ENCODE measurements at regions not wholly inside any gene's neighbourhood (a gene's known extent, or its start where the extent isn't known, plus 50 kb on each side); places are given as distances from the start of the nearest gene placed in this dataset.
A peak's percentile ranks its signal among the peaks of the same experiment; 100 is the strongest.

- no peak overlapping the region for H3K4me3 ChIP-seq (ENCODE audit: low read depth, low read length)
- H3K9me3 ChIP-seq (ENCODE audit: control insufficient read depth, insufficient read depth, low read depth, low read length) = no peaks in the 10 kb centered on the region
- TF ChIP-seq SCRT2 (tag by site-specific recombination; IDR thresholded peaks at IDR 0.05) (no peak), ZNF747 (tag by site-specific recombination; IDR thresholded peaks at IDR 0.05) (no peak), ZNF521 (tag by site-specific recombination; IDR thresholded peaks at IDR 0.05) (no peak), ZNF16 (tag by site-specific recombination; IDR thresholded peaks at IDR 0.05; ENCODE audit: low read depth) (no peak), ZNF23 (tag by site-specific recombination; IDR thresholded peaks at IDR 0.05; ENCODE audit: borderline replicate concordance) (no peak), PRDM10 (tag by site-specific recombination; IDR thresholded peaks at IDR 0.05) (0 out of 2 replicates have a peak, but pooled peaks have one; percentile 11), ZNF2 (tag by site-specific recombination; IDR thresholded peaks at IDR 0.05) (no peak)
- H3K27ac ChIP-seq (ENCODE audit: extremely low read depth, low read depth, low read length) = no peak overlapping the region
- ChIA-PET POLR2A (no interaction called here), CTCF (no interaction called here)
- H3K36me3 ChIP-seq (ENCODE audit: control insufficient read depth in 2 of 2, insufficient read depth in 1 of 2, low read length in 2 of 2) = no peaks in the 10 kb centered on the region
- no peaks in the 10 kb centered on the region for H3K4me1 ChIP-seq (ENCODE audit: control insufficient read depth, insufficient read depth, low read length)
These were observed 51.2 kb upstream of the THRB start for GRCh38 chr3:24545887-24546286.

- H3K36me3 ChIP-seq (ENCODE audit: control insufficient read depth in 2 of 2, insufficient read depth in 1 of 2, low read length in 2 of 2) = no peaks in the 10 kb centered on the region
- no peak overlapping the region for H3K4me3 ChIP-seq (ENCODE audit: low read depth, low read length)
- no peaks in the 10 kb centered on the region for H3K9me3 ChIP-seq (ENCODE audit: control insufficient read depth, insufficient read depth, low read depth, low read length)
- no peaks in the 10 kb centered on the region for H3K4me1 ChIP-seq (ENCODE audit: control insufficient read depth, insufficient read depth, low read length)
- H3K27ac ChIP-seq (ENCODE audit: extremely low read depth, low read depth, low read length) = no peak overlapping the region
- ChIA-PET CTCF (no interaction called here), POLR2A (no interaction called here)
- TF ChIP-seq REST (tag by site-specific recombination; IDR thresholded peaks at IDR 0.05) (no peak), ZNF530 (tag by site-specific recombination; IDR thresholded peaks at IDR 0.05; ENCODE audit: low read depth) (no peak), WT1 (tag by site-specific recombination; IDR thresholded peaks at IDR 0.05) (no peak), ZNF274 (IDR thresholded peaks at IDR 0.05; ENCODE audit: low read length) (no peak), ZNF274 (tag by site-specific recombination; IDR thresholded peaks at IDR 0.05; ENCODE audit: borderline replicate concordance) (no peak), ZBTB20 (tag by site-specific recombination; IDR thresholded peaks at IDR 0.05) (0 out of 2 replicates have a peak, but pooled peaks have one; percentile 6), ZNF658 (tag by site-specific recombination; IDR thresholded peaks at IDR 0.05) (no peak), ZNF302 (tag by site-specific recombination; IDR thresholded peaks at IDR 0.05; ENCODE audit: low read depth) (no peak), KLF17 (tag by site-specific recombination; IDR thresholded peaks at IDR 0.05) (no peak), ZNF223 (tag by site-specific recombination; IDR thresholded peaks at IDR 0.05) (no peak), SCRT1 (tag by site-specific recombination; IDR thresholded peaks at IDR 0.05; ENCODE audit: borderline replicate concordance) (no peak), MYNN (tag by site-specific recombination; IDR thresholded peaks at IDR 0.05; ENCODE audit: borderline replicate concordance) (no peak), ZNF350 (tag by site-specific recombination; IDR thresholded peaks at IDR 0.05) (no peak), ZNF549 (tag by site-specific recombination; IDR thresholded peaks at IDR 0.05) (no peak), ZNF654 (tag by site-specific recombination; IDR thresholded peaks at IDR 0.05; ENCODE audit: low read depth) (no peak), ZNF140 (tag by site-specific recombination; IDR thresholded peaks at IDR 0.05) (no peak), ZBTB49 (tag by site-specific recombination; IDR thresholded peaks at IDR 0.05; ENCODE audit: low read depth) (no peak), ZFP37 (tag by site-specific recombination; IDR thresholded peaks at IDR 0.05) (no peak), ZBTB17 (tag by site-specific recombination; IDR thresholded peaks at IDR 0.05) (0 out of 2 replicates have a peak, but pooled peaks have one; percentile 18)
These were observed 53.6 kb upstream of the THRB start for GRCh38 chr3:24548278-24548677.

Data from HEK293 (cell line).